MM.1S (cell line): ENCODE measurements at regions not wholly inside any gene's neighbourhood (a gene's known extent, or its start where the extent isn't known, plus 50 kb on each side); places are given as distances from the start of the nearest gene placed in this dataset.

Experiments used
- CTCF ChIP-seq: fragments of 300-600 bp; sonication (generic); IDR thresholded peaks from 2 replicates; pipeline ENCODE4 v1.5.1; 2016; ENCODE audit warnings: antibody characterized with exemption, low read length, mixed read lengths
- EZH2 ChIP-seq: fragments of 300-600 bp; sonication (generic); optimal IDR thresholded peaks from 2 replicates; pipeline ENCODE3; 2017; ENCODE audit warnings: low read depth, mild to moderate bottlenecking, antibody characterized with exemption, low read length, mixed read lengths

- TF ChIP-seq CTCF (no peak), EZH2 (no peak)
These were observed 66.3 kb upstream of the TRIM2 start for GRCh38 chr4:153137677-153138630.
